ENCODE measurements at regions not wholly inside any gene's neighbourhood (a gene's known extent, or its start where the extent isn't known, plus 50 kb on each side); places are given as distances from the start of the nearest gene placed in this dataset.

- TF ChIP-seq POLR2AphosphoS5 (IDR thresholded peaks at IDR 0.05) (no peak), CTCF (IDR thresholded peaks at IDR 0.05) (no peak), EP300 (IDR thresholded peaks at IDR 0.05) (no peak), POLR2A (IDR thresholded peaks at IDR 0.05) (no peak)
These were observed 129.2 kb upstream of the TRIM2 start for GRCh38 chr4:153074936-153075630.

Data from suprapubic skin (tissue), 4 donors.